Type B pancreatic cell (in vitro differentiated cells): ENCODE measurements at regions not wholly inside any gene's neighbourhood (a gene's known extent, or its start where the extent isn't known, plus 50 kb on each side); places are given as distances from the start of the nearest gene placed in this dataset.

ENCODE experiments used
- DNase-seq: peaks from one replicate; pipeline ENCODE4 v3.0.0; 2021; ENCODE audit warnings: mixed read lengths; ENCODE audit not compliant: unreplicated experiment; ENCODE audit errors: extremely low spot score
- H3K27ac Mint-ChIP-seq: 2 replicates; pipeline ENCODE4 v1.8.0; 2021; ENCODE audit warnings: mild to moderate bottlenecking, mixed read lengths
- H3K27me3 Mint-ChIP-seq: 2 replicates; pipeline ENCODE4 v1.8.0; 2021; ENCODE audit warnings: mixed read lengths
- H3K36me3 Mint-ChIP-seq: 2 replicates; pipeline ENCODE4 v1.8.0; 2021; ENCODE audit warnings: mixed read lengths
- H3K4me1 Mint-ChIP-seq: one replicate; pipeline ENCODE4 v1.8.0; 2021; ENCODE audit warnings: mixed read lengths; ENCODE audit not compliant: unreplicated experiment
- H3K4me3 Mint-ChIP-seq: 2 replicates; pipeline ENCODE4 v1.8.0; 2021; ENCODE audit warnings: mild to moderate bottlenecking, mixed read lengths
- H3K9me3 Mint-ChIP-seq: 2 replicates; pipeline ENCODE4 v1.8.0; 2021; ENCODE audit warnings: mixed read lengths
- TF ChIP-seq, protein P1 (sequence below): fragments of 200-600 bp; sonication (generic); conservative IDR thresholded peaks from 2 replicates; pipeline ENCODE4 v1.5.0; 2021; ENCODE audit warnings: antibody characterized with exemption, mild to moderate bottlenecking

DNA sequence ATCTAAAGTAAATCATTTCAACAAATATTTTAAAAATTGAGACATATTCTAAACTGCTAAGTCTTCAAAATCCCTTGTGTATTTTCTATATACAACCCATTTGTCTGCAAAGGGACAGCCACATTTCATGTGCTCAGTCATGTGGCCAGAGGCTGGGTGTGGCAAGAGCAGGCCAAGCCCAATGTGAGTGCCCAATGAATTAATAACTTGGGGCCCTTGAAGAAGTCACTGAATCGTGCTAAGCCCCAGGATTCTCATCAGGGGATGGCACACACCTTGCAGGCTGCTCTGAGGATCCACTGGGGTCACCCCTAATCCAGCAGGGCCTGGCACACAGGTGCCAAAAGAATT lies 78.2 kb upstream of the SMIM23 start:
- TF ChIP-seq, protein P1, sequence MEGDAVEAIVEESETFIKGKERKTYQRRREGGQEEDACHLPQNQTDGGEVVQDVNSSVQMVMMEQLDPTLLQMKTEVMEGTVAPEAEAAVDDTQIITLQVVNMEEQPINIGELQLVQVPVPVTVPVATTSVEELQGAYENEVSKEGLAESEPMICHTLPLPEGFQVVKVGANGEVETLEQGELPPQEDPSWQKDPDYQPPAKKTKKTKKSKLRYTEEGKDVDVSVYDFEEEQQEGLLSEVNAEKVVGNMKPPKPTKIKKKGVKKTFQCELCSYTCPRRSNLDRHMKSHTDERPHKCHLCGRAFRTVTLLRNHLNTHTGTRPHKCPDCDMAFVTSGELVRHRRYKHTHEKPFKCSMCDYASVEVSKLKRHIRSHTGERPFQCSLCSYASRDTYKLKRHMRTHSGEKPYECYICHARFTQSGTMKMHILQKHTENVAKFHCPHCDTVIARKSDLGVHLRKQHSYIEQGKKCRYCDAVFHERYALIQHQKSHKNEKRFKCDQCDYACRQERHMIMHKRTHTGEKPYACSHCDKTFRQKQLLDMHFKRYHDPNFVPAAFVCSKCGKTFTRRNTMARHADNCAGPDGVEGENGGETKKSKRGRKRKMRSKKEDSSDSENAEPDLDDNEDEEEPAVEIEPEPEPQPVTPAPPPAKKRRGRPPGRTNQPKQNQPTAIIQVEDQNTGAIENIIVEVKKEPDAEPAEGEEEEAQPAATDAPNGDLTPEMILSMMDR: no peak
- H3K36me3 Mint-ChIP-seq: no peaks in the 10 kb centered on the region
- no peak overlapping the region for H3K4me3 Mint-ChIP-seq
- H3K4me1 Mint-ChIP-seq: peaks cover 6% of the 10 kb centered on the region
- no peak overlapping the region for H3K27ac Mint-ChIP-seq
- no peaks in the 10 kb centered on the region for H3K9me3 Mint-ChIP-seq
- DNase-seq: peak; percentile 39
- peaks cover 5% of the 10 kb centered on the region for H3K27me3 Mint-ChIP-seq

DNA sequence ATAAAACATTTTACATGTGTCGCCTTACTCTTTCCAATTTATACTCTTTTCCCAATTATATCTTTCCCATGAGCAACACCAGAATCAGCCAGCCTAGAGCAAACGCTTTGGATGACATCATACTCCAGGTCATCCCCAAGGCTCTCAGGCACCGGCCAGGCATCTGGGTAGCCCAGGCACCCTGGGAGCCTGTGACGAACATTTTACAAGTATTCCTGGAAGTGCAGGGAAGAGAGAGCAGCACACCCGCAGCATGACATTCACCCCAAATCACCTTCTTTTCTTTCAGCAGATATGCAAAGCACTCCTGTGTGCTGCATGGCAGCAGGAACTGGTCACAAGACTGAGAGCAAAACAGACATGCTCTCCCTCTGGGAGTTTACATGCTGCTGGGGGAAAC lies 75.7 kb upstream of the SMIM23 start:
- no peak overlapping the region for H3K27ac Mint-ChIP-seq

GRCh38 chr5:171710451-171711024 lies 75.1 kb upstream of the SMIM23 start:
- no peaks in the 10 kb centered on the region for H3K36me3 Mint-ChIP-seq
- TF ChIP-seq, protein P1: no peak
- no peaks in the 10 kb centered on the region for H3K27me3 Mint-ChIP-seq
- no peak overlapping the region for H3K4me3 Mint-ChIP-seq
- no peak overlapping the region for H3K27ac Mint-ChIP-seq
- H3K4me1 Mint-ChIP-seq: peaks cover 3% of the 10 kb centered on the region
- no peaks in the 10 kb centered on the region for H3K9me3 Mint-ChIP-seq
- DNase-seq: peak; percentile 51

More for the DNA sequence above, 75.7 kb upstream of the SMIM23 start:
- peaks cover 6% of the 10 kb centered on the region for H3K4me1 Mint-ChIP-seq
- no peaks in the 10 kb centered on the region for H3K9me3 Mint-ChIP-seq
- peak; percentile 39 for DNase-seq
- H3K36me3 Mint-ChIP-seq: no peaks in the 10 kb centered on the region
- TF ChIP-seq, protein P1: no peak
- no peaks in the 10 kb centered on the region for H3K27me3 Mint-ChIP-seq
- H3K4me3 Mint-ChIP-seq: no peak overlapping the region

DNA sequence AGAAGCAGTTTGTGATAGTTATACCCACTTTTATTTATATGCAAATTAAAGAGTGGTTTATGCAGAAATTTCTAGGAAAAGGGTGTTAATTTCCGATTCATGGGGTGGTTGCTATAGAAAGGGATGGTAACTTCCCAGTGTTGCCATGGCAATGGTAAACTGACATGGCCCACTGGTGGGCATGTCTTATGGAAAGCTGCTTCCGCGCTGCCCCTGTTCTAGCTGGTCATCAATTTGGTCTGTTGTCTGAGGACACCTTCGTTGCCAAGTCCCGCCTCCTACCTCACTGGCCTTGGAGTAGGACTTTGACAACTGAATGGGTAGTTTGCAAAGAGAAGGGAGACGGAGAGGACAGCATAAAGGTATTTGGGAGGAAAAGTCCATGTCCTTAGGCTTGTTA lies 74.0 kb upstream of the SMIM23 start:
- Mint-ChIP-seq H3K27me3 (peaks cover 3% of the 10 kb centered on the region), H3K9me3 (no peaks in the 10 kb centered on the region), H3K27ac (no peak overlapping the region), H3K4me3 (no peak overlapping the region), H3K36me3 (no peaks in the 10 kb centered on the region), H3K4me1 (no peaks in the 10 kb centered on the region)
- TF ChIP-seq, protein P1: no peak
- DNase-seq: peak; percentile 11

- TF ChIP-seq, protein P1: no peak
- peak; percentile 11 for DNase-seq
- Mint-ChIP-seq H3K9me3 (no peaks in the 10 kb centered on the region), H3K27me3 (peaks cover 7% of the 10 kb centered on the region), H3K4me3 (no peak overlapping the region), H3K36me3 (no peaks in the 10 kb centered on the region), H3K4me1 (no peaks in the 10 kb centered on the region), H3K27ac (no peak overlapping the region)
These were observed 73.0 kb upstream of the SMIM23 start for GRCh38 chr5:171712616-171713015.

DNA sequence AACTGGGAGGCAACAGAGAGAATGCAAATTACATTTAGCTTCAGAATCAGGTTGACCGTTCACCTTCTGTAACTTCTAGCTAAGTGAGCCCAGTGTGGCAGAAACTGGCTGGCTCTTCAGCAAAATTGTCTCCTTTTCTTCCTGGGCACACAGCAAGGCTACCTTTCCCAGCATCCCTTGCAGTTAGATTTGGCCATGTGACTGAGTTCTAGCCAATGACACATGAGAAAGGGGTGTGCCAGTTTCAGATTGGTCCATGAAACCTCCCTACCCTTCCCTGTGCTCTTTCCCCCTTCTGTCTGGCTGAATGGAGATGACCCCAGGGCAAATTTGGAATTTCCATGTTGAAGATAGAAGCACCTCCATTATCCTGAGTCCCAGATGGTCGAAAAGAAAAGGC lies 72.5 kb upstream of the SMIM23 start:
- Mint-ChIP-seq H3K27ac (no peak overlapping the region), H3K36me3 (no peaks in the 10 kb centered on the region), H3K27me3 (peaks cover 8% of the 10 kb centered on the region), H3K4me1 (no peaks in the 10 kb centered on the region), H3K4me3 (no peak overlapping the region), H3K9me3 (no peaks in the 10 kb centered on the region)
- DNase-seq: peak; percentile 10
- TF ChIP-seq, protein P1: no peak
